A549 (cell line): ENCODE measurements at regions not wholly inside any gene's neighbourhood (a gene's known extent, or its start where the extent isn't known, plus 50 kb on each side); places are given as distances from the start of the nearest gene placed in this dataset.

Experiments
- ATAC-seq, 2 experiments: fragments of 200-7000 bp in 1 of 2; fragments of >200 bp in 1 of 2; cut with Nextera tagmentation in 1 of 2; cut with Tn5 transposase in 1 of 2; 3 replicates each; pipeline versions ENCODE4 v1.8.0 to v1.9.1; 2018 to 2020; ENCODE audit warnings: mild to moderate bottlenecking in 1 of 2, moderate library complexity in 1 of 2
- CTCF ChIA-PET: fragments of 300-600 bp; sonication (Branson Sonifier 250); formaldehyde crosslinking; extraction: SDS; loops from one replicate; lab custom pipeline; 2021; ENCODE audit warnings: antibody characterized with exemption, inconsistent platforms; lab: Yijun Ruan, JAX
- POLR2A ChIA-PET: fragments of 350-600 bp; formaldehyde crosslinking; extraction: SDS; loops from one replicate; lab custom pipeline; 2021; ENCODE audit warnings: antibody characterized with exemption, inconsistent platforms; lab: Yijun Ruan, JAX
- DNase-seq, 2 experiments: peaks; one replicate each; pipeline versions ENCODE4 v3.0.0 to v3.0.0-alpha.2; 2011 to 2016; ENCODE audit warnings: low read depth in 1 of 2, low spot score in 1 of 2
- FAIRE-seq: peaks from 2 replicates; lab custom pipeline; 2011; peaks lifted over from hg19 to GRCh38; lab: Jason Lieb, UNC
- H3K27ac ChIP-seq, 2 experiments: fragments of >200 bp; sonication (Bioruptor Twin); formaldehyde crosslinking; 3 replicates each; pipeline ENCODE4 v1.5.1; 2016 to 2017
- H3K4me1 ChIP-seq: fragments of >200 bp; sonication (Bioruptor Twin); formaldehyde crosslinking; 3 replicates; pipeline ENCODE4 v1.6.1; 2016
- H3K4me2 ChIP-seq: fragments of >200 bp; sonication (Bioruptor Twin); formaldehyde crosslinking; 3 replicates; pipeline ENCODE4 v1.6.1; 2016
- H3K4me3 ChIP-seq: fragments of >200 bp; sonication (Bioruptor Twin); formaldehyde crosslinking; 3 replicates; pipeline ENCODE4 v1.5.1; 2016
- H3K9me3 ChIP-seq: fragments of >200 bp; sonication (Bioruptor Twin); formaldehyde crosslinking; 3 replicates; pipeline ENCODE4 v1.6.1; 2016
- CBX8 ChIP-seq: fragments of 200-600 bp; sonication (generic); IDR thresholded peaks from 2 replicates; pipeline ENCODE4 v1.6.1; 2016
- CEBPB ChIP-seq, 2 experiments: fragments of >200 bp in 1 of 2; sonication (Bioruptor Twin) in 1 of 2; formaldehyde crosslinking in 1 of 2; IDR thresholded peaks; 2 replicates each; pipeline ENCODE4 v1.6.1; 2012 to 2016
- E2F6 ChIP-seq: IDR thresholded peaks from 2 replicates; pipeline ENCODE4 v1.6.1; 2012; ENCODE audit warnings: low read depth, borderline replicate concordance
- EHF ChIP-seq: fragments of 250-450 bp; sonication (Bioruptor Pico); IDR thresholded peaks from 2 replicates; pipeline ENCODE4 v1.5.0; 2020; ENCODE audit warnings: mild to moderate bottlenecking
- ESRRA ChIP-seq: fragments of 150-350 bp; IDR thresholded peaks from 2 replicates; pipeline ENCODE4 v1.6.1; 2014; ENCODE audit warnings: mild to moderate bottlenecking, low read length, borderline replicate concordance
- GATA3 ChIP-seq: IDR thresholded peaks from 2 replicates; pipeline ENCODE4 v1.6.1; 2012; ENCODE audit warnings: borderline replicate concordance
- HEYL ChIP-seq: fragments of 250-450 bp; sonication (Bioruptor Pico); IDR thresholded peaks from 2 replicates; pipeline ENCODE4 v1.8.0; 2021; ENCODE audit warnings: mild to moderate bottlenecking, moderate library complexity
- KDM1A ChIP-seq: fragments of 200-600 bp; sonication (generic); IDR thresholded peaks from 2 replicates; pipeline ENCODE4 v1.6.1; 2016; ENCODE audit warnings: low read depth, mild to moderate bottlenecking
- MAFK ChIP-seq: fragments of 450-650 bp; IDR thresholded peaks from 2 replicates; pipeline ENCODE4 v1.6.1; 2014; ENCODE audit not compliant: partially characterized antibody
- MAX ChIP-seq: IDR thresholded peaks from 2 replicates; pipeline ENCODE4 v1.6.1; 2012
- NFE2L2 ChIP-seq: fragments of 150-350 bp; conservative IDR thresholded peaks from 2 replicates; pipeline ENCODE4 v1.6.1; 2014; ENCODE audit warnings: low read length
- NPAS2 ChIP-seq: fragments of 250-450 bp; sonication (Bioruptor Pico); IDR thresholded peaks from 2 replicates; pipeline ENCODE4 v1.8.0; 2022; ENCODE audit warnings: mild to moderate bottlenecking, moderate library complexity, borderline replicate concordance
- POLR2A ChIP-seq: IDR thresholded peaks from 2 replicates; pipeline ENCODE4 v1.6.1; 2012; ENCODE audit warnings: mild to moderate bottlenecking, low read length
- POLR2AphosphoS2 ChIP-seq: conservative IDR thresholded peaks from 2 replicates; pipeline ENCODE4 v1.6.1; 2012; ENCODE audit warnings: low read length, improper control_type of control experiment, inconsistent platforms
- RNF2 ChIP-seq: fragments of 200-600 bp; sonication (generic); IDR thresholded peaks from 2 replicates; pipeline ENCODE4 v1.6.1; 2016; ENCODE audit warnings: low read depth, mild to moderate bottlenecking, antibody characterized with exemption, moderate library complexity, borderline replicate concordance
- SMC3 ChIP-seq: fragments of >200 bp; sonication (Bioruptor Twin); formaldehyde crosslinking; IDR thresholded peaks from 3 replicates; pipeline ENCODE4 v1.6.1; 2018; ENCODE audit warnings: inconsistent platforms
- TP53 ChIP-seq: fragments of 250-450 bp; sonication (Bioruptor Pico); IDR thresholded peaks from 2 replicates; pipeline ENCODE4 v1.5.0; 2021; ENCODE audit warnings: mild to moderate bottlenecking, moderate library complexity
- USF2 ChIP-seq: fragments of 450-650 bp; IDR thresholded peaks from 2 replicates; pipeline ENCODE4 v1.6.1; 2014; ENCODE audit warnings: antibody characterized with exemption
- ZC3H11A ChIP-seq: fragments of 450-650 bp; IDR thresholded peaks from 2 replicates; pipeline ENCODE4 v1.6.1; 2014; ENCODE audit warnings: antibody characterized with exemption, mild to moderate bottlenecking
- ZSCAN20 ChIP-seq: fragments of 250-450 bp; sonication (Bioruptor Pico); IDR thresholded peaks from 2 replicates; pipeline ENCODE4 v1.8.0; 2022; ENCODE audit warnings: mild to moderate bottlenecking, moderate library complexity
- WGBS: methylation state at CpG from one replicate; pipeline ENCODE4 v1.1.6; 2017; ENCODE audit errors: missing lambda C conversion rate; 5-methylcytosine and 5-hydroxymethylcytosine counted together
- TF ChIP-seq, protein P1 (sequence below): fragments of 200-600 bp; sonication (generic); IDR thresholded peaks from 2 replicates; pipeline ENCODE4 v1.6.1; 2016; ENCODE audit warnings: antibody characterized with exemption, mild to moderate bottlenecking, moderate library complexity
- TF ChIP-seq, protein P2 (sequence below): fragments of >200 bp; sonication (Bioruptor Twin); formaldehyde crosslinking; IDR thresholded peaks from 2 replicates; pipeline ENCODE4 v1.6.1; 2016
- TF ChIP-seq, protein P3 (sequence below): fragments of >200 bp; sonication (Bioruptor Twin); formaldehyde crosslinking; IDR thresholded peaks from 3 replicates; pipeline ENCODE4 v1.5.1; 2016
- TF ChIP-seq, protein P4 (sequence below): fragments of >200 bp; sonication (Bioruptor Twin); formaldehyde crosslinking; IDR thresholded peaks from 3 replicates; pipeline ENCODE4 v1.6.1; 2016

DNA sequence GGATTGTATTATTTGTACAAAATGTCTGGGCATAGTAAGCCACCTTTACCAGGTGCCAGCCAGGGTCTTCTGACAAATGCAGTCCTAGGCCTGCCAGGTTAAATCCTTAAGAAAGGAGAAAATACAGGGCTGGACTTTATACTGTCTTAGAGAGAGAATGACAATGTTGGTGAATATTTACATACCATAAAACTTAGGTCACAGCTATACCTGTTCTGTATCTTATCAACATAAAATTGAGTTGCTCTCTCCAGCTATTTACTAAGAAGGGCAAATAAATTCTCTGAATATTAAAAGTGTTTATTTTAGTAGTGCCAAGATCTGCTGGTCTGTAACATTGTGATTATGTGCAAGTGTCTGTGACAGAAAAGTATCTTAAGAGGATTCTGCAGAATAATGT, 971.1 kb downstream of the AACS start (continued):
- TF ChIP-seq RNF2 (no peak), ZSCAN20 (no peak)
- TF ChIP-seq, all 56 proteins: peak for 0

DNA sequence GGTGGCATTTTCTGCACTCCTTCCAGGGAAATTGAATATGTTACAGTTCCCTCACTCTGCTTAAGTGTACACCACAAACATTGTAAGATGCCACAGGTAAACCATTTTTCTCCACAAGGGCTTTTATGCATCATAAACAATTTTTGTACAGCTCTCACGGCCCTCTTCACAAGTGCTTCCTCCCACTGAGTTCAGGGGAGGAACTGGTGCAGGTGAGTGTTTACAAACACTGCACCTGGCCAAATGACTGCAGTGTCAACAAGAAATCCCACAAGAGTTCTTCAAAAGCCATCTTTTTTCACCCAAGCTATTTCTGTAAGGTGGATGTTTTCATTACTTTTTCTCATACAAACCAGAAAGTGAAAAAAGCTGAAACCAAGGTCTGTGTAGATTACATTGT, 973.2 kb downstream of the AACS start:
- no peak overlapping the region for H3K4me2 ChIP-seq
- no peak for FAIRE-seq
- POLR2A ChIA-PET, result no interaction called here
- H3K9me3 ChIP-seq, result no peaks in the 10 kb centered on the region
- WGBS, result 0% methylated on average over 1 of the region's 1 CpG
- H3K27ac ChIP-seq, result no peak overlapping the region
- CTCF ChIA-PET, result interaction anchor here (0.6 kb wide), 1 partner anchor 1344 kb away, joined by 3 read pairs; no protein-coding TSS in a partner anchor
- no peak for ATAC-seq
- H3K4me1 ChIP-seq, result no peaks in the 10 kb centered on the region
- no peak overlapping the region for H3K4me3 ChIP-seq
- DNase-seq, result no peak
- TF ChIP-seq CBX8 (no peak), POLR2AphosphoS2 (no peak), ZC3H11A (no peak), E2F6 (no peak), NPAS2 (CRISPR knock-in tag) (no peak), USF2 (no peak), NFE2L2 (no peak), EHF (no peak), POLR2A (no peak), TP53 (CRISPR knock-in tag) (no peak), MAX (no peak), MAFK (no peak)
- TF ChIP-seq, protein P1, sequence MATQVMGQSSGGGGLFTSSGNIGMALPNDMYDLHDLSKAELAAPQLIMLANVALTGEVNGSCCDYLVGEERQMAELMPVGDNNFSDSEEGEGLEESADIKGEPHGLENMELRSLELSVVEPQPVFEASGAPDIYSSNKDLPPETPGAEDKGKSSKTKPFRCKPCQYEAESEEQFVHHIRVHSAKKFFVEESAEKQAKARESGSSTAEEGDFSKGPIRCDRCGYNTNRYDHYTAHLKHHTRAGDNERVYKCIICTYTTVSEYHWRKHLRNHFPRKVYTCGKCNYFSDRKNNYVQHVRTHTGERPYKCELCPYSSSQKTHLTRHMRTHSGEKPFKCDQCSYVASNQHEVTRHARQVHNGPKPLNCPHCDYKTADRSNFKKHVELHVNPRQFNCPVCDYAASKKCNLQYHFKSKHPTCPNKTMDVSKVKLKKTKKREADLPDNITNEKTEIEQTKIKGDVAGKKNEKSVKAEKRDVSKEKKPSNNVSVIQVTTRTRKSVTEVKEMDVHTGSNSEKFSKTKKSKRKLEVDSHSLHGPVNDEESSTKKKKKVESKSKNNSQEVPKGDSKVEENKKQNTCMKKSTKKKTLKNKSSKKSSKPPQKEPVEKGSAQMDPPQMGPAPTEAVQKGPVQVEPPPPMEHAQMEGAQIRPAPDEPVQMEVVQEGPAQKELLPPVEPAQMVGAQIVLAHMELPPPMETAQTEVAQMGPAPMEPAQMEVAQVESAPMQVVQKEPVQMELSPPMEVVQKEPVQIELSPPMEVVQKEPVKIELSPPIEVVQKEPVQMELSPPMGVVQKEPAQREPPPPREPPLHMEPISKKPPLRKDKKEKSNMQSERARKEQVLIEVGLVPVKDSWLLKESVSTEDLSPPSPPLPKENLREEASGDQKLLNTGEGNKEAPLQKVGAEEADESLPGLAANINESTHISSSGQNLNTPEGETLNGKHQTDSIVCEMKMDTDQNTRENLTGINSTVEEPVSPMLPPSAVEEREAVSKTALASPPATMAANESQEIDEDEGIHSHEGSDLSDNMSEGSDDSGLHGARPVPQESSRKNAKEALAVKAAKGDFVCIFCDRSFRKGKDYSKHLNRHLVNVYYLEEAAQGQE, result no peak
- TF ChIP-seq, protein P2, sequence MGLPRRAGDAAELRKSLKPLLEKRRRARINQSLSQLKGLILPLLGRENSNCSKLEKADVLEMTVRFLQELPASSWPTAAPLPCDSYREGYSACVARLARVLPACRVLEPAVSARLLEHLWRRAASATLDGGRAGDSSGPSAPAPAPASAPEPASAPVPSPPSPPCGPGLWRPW, result no peak

DNA sequence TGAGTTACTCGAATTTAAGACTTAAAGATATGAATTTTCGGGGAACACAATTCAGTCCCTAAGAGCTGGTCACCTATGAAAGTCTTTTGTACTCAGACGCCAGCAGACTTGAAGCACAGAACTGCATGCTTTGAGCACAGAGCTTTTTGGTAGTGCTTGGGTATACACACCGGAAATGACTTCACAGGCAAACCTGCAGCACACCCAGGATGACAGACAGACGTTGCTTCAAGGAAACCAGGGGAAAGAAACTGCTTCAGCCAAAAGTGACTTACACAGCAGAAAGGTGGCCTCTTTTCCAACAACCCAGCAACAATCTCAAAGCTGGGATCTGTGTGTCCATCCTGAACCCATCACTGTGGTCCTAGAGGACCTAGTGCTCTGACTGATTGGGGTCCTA, 975.1 kb downstream of the AACS start:
- ATAC-seq (no peak), FAIRE-seq (no peak)
- no peaks in the 10 kb centered on the region for H3K4me1 ChIP-seq
- ChIA-PET CTCF (no interaction called here), POLR2A (no interaction called here)
- H3K4me2 ChIP-seq, result no peak overlapping the region
- no peak overlapping the region for H3K27ac ChIP-seq
- H3K9me3 ChIP-seq, result no peaks in the 10 kb centered on the region
- H3K4me3 ChIP-seq, result no peak overlapping the region
- TF ChIP-seq, protein P2, result no peak
- TF ChIP-seq, protein P3, sequence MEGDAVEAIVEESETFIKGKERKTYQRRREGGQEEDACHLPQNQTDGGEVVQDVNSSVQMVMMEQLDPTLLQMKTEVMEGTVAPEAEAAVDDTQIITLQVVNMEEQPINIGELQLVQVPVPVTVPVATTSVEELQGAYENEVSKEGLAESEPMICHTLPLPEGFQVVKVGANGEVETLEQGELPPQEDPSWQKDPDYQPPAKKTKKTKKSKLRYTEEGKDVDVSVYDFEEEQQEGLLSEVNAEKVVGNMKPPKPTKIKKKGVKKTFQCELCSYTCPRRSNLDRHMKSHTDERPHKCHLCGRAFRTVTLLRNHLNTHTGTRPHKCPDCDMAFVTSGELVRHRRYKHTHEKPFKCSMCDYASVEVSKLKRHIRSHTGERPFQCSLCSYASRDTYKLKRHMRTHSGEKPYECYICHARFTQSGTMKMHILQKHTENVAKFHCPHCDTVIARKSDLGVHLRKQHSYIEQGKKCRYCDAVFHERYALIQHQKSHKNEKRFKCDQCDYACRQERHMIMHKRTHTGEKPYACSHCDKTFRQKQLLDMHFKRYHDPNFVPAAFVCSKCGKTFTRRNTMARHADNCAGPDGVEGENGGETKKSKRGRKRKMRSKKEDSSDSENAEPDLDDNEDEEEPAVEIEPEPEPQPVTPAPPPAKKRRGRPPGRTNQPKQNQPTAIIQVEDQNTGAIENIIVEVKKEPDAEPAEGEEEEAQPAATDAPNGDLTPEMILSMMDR, result no peak
- TF ChIP-seq CEBPB (IDR thresholded peaks at IDR 0.05) (no peak), HEYL (CRISPR knock-in tag) (no peak), ESRRA (no peak), NPAS2 (CRISPR knock-in tag) (no peak), KDM1A (no peak), GATA3 (no peak), SMC3 (no peak)
- TF ChIP-seq, protein P4, sequence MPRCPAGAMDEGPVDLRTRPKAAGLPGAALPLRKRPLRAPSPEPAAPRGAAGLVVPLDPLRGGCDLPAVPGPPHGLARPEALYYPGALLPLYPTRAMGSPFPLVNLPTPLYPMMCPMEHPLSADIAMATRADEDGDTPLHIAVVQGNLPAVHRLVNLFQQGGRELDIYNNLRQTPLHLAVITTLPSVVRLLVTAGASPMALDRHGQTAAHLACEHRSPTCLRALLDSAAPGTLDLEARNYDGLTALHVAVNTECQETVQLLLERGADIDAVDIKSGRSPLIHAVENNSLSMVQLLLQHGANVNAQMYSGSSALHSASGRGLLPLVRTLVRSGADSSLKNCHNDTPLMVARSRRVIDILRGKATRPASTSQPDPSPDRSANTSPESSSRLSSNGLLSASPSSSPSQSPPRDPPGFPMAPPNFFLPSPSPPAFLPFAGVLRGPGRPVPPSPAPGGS, result no peak
- TF ChIP-seq, all 56 proteins: peak for 0
- WGBS, result 9% methylated on average over 5 of the region's 5 CpGs
- DNase-seq, result no peak
